ENCODE measurements at regions not wholly inside any gene's neighbourhood (a gene's known extent, or its start where the extent isn't known, plus 50 kb on each side); places are given as distances from the start of the nearest gene placed in this dataset.

DNA sequence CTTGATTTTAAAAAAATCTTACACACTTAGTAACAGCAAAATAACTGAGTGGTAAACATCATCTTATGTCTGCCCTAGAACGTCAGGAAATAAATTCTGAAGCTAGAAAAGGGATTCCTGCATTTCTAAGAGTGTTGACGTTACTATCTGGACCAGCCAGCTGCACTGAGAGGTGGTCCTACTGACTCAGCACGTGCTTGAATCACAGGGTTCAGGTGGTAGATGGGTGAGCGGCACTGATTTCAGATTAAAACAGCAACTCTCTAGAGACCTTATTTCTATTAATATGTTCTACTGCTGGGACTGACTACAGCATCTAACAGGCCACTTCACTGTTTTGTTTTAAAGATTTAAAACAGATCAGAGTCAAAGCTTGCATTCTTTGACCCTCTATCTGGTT is 377.2 kb downstream of the GABRB3 start:
- H3K9me3 Mint-ChIP-seq: no peaks in the 10 kb centered on the region
- no peaks in the 10 kb centered on the region for H3K36me3 Mint-ChIP-seq (ENCODE audit: low read depth)
- DNase-seq (ENCODE audit: low read depth, low spot score): no peak
- H3K4me1 Mint-ChIP-seq: no peaks in the 10 kb centered on the region
- no peaks in the 10 kb centered on the region for H3K27me3 Mint-ChIP-seq (ENCODE audit: low read depth)
- H3K27ac Mint-ChIP-seq (ENCODE audit: unreplicated experiment): no peak overlapping the region
- TF ChIP-seq, protein P1, sequence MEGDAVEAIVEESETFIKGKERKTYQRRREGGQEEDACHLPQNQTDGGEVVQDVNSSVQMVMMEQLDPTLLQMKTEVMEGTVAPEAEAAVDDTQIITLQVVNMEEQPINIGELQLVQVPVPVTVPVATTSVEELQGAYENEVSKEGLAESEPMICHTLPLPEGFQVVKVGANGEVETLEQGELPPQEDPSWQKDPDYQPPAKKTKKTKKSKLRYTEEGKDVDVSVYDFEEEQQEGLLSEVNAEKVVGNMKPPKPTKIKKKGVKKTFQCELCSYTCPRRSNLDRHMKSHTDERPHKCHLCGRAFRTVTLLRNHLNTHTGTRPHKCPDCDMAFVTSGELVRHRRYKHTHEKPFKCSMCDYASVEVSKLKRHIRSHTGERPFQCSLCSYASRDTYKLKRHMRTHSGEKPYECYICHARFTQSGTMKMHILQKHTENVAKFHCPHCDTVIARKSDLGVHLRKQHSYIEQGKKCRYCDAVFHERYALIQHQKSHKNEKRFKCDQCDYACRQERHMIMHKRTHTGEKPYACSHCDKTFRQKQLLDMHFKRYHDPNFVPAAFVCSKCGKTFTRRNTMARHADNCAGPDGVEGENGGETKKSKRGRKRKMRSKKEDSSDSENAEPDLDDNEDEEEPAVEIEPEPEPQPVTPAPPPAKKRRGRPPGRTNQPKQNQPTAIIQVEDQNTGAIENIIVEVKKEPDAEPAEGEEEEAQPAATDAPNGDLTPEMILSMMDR (conservative IDR thresholded peaks at IDR 0.05): no peak
- H3K4me3 Mint-ChIP-seq: no peak overlapping the region

DNA sequence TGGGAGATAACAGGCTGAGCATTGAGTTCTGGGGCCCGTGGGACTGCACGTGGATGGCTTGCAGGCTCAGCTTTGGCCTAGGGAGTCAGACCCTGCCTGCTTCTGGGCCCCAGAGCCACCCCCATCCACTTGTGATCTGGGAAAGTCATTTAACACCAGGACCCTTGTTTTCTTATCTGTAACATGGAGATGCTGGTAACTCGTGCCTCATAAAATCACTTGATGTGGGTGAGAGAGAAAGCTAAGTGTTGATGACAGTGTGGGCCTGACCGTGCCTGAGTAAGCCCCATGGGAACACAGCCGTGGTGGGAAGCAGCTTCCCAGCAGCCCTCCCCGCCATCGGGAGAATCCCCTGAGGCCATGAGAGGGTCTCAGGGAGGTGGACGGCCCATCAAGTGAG is 378.1 kb downstream of the GABRB3 start:
- no peaks in the 10 kb centered on the region for H3K27me3 Mint-ChIP-seq (ENCODE audit: low read depth)
- TF ChIP-seq, protein P1 (conservative IDR thresholded peaks at IDR 0.05): no peak
- no peaks in the 10 kb centered on the region for H3K36me3 Mint-ChIP-seq (ENCODE audit: low read depth)
- no peak overlapping the region for H3K4me3 Mint-ChIP-seq
- H3K4me1 Mint-ChIP-seq: no peaks in the 10 kb centered on the region
- H3K9me3 Mint-ChIP-seq: no peaks in the 10 kb centered on the region
- DNase-seq (ENCODE audit: low read depth, low spot score): no peak
- no peak overlapping the region for H3K27ac Mint-ChIP-seq (ENCODE audit: unreplicated experiment)

DNA sequence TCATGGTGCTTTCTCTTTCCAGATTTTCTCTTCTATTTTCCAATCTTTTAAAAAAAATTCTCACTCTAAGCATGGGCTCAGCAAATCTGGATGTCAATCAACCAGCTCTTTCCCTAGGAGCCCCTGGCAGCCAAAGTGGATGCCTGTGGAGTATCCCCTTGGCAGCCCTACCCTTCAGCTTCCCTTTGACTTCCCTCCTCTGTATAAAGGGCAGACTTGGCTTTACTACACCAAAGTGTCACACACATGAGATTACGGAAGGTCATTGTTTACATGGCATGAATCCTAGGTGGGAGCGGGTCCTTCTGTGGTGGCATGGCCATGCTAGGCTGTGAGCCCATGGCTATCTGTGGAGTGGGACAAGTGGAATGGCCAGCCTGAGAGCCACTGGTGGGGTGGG is 379.9 kb downstream of the GABRB3 start:
- no peaks in the 10 kb centered on the region for H3K9me3 Mint-ChIP-seq
- no peaks in the 10 kb centered on the region for H3K27me3 Mint-ChIP-seq (ENCODE audit: low read depth)
- no peaks in the 10 kb centered on the region for H3K4me1 Mint-ChIP-seq
- TF ChIP-seq, protein P1 (conservative IDR thresholded peaks at IDR 0.05): no peak
- DNase-seq (ENCODE audit: low read depth, low spot score): no peak
- no peaks in the 10 kb centered on the region for H3K36me3 Mint-ChIP-seq (ENCODE audit: low read depth)
- peak overlapping the region; percentile 43 for H3K27ac Mint-ChIP-seq (ENCODE audit: unreplicated experiment)
- H3K4me3 Mint-ChIP-seq: no peak overlapping the region

DNA sequence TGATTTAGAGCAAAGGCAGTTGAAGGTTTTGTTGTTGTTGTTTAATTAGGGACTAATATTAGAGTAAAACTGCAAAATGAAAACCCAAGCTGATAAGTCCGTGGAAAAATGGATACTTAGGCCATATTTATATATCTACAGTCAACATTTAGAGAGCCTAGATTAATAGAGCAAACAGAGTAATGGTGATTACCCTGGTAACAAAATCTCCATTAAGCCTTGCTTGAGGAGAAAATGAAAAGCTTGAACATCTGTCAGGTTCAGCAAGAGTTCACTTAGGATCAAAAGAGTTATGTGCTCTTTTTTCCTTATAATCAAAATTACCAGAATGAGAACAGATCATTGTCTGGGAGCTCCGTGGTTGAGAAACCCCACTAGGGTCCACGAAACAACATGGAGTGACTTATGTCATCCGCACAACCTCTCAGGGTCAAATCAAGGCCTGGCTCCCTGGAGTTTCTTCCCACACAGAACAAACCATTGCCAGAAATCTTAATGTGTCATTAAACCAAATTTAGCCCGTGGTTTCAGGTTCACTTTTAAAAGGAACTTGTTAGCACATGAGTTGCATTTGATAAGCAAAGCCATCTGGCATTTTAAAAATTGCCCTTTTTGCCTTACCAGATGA is 381.2 kb downstream of the GABRB3 start:
- Mint-ChIP-seq H3K27me3 (ENCODE audit: low read depth) (no peaks in the 10 kb centered on the region), H3K27ac (ENCODE audit: unreplicated experiment) (no peak overlapping the region), H3K4me1 (no peaks in the 10 kb centered on the region), H3K9me3 (no peaks in the 10 kb centered on the region), H3K4me3 (no peak overlapping the region), H3K36me3 (ENCODE audit: low read depth) (no peaks in the 10 kb centered on the region)
- no peak for DNase-seq (ENCODE audit: low read depth, low spot score)
- TF ChIP-seq, protein P1 (conservative IDR thresholded peaks at IDR 0.05): no peak

DNA sequence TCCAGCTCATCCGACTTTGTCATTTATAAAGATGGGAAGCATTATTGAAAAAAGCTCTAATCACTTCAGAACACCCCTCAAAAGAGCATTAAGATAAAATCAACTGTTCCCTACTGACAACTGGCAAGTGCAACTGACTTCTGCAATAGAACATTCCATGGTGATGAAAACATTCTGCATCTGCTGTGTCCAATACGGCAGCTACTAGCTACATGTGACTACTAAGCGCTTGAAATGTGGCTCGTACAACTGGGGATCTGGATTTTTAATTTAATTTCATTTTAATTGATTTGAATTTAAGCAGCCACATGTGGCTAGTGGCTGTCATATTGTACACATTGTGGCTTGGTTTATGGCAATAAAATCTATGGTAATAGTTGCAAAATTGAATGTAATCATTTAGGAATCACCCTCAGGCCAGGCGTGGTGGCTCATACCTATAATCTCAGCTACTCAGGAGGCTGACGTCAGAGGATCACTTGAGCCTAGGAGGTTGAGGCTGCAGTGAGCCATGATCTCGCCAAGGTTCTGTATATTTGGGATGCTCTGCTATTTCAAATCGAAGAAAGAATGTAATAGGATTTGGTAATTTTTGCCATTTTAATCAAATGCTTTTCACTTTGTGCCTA is 390.3 kb downstream of the GABRB3 start:
- no peaks in the 10 kb centered on the region for H3K36me3 Mint-ChIP-seq (ENCODE audit: low read depth)
- no peaks in the 10 kb centered on the region for H3K4me1 Mint-ChIP-seq
- no peak for DNase-seq (ENCODE audit: low read depth, low spot score)
- H3K27me3 Mint-ChIP-seq (ENCODE audit: low read depth): peaks cover 7% of the 10 kb centered on the region
- no peaks in the 10 kb centered on the region for H3K9me3 Mint-ChIP-seq
- TF ChIP-seq, protein P1 (conservative IDR thresholded peaks at IDR 0.05): no peak
- no peak overlapping the region for H3K27ac Mint-ChIP-seq (ENCODE audit: unreplicated experiment)
- no peak overlapping the region for H3K4me3 Mint-ChIP-seq
